ENCODE measurements at regions not wholly inside any gene's neighbourhood (a gene's known extent, or its start where the extent isn't known, plus 50 kb on each side); places are given as distances from the start of the nearest gene placed in this dataset.

- TF ChIP-seq GATA2 (IDR thresholded peaks at IDR 0.05; ENCODE audit: low read depth, low read length) (no peak), GATA3 (IDR thresholded peaks at IDR 0.05; ENCODE audit: low read depth, low read length) (no peak)
Measured at GRCh38 chr4:58935332-58935731, 1825.1 kb upstream of the IGFBP7 start.

- TF ChIP-seq GATA3 (IDR thresholded peaks at IDR 0.05; ENCODE audit: low read depth, low read length), result no peak
- no peak for TF ChIP-seq GATA2 (IDR thresholded peaks at IDR 0.05; ENCODE audit: low read depth, low read length)
Measured at GRCh38 chr4:58936436-58936835, 1826.3 kb upstream of the IGFBP7 start.

- TF ChIP-seq GATA3 (IDR thresholded peaks at IDR 0.05; ENCODE audit: low read depth, low read length) (no peak), GATA2 (IDR thresholded peaks at IDR 0.05; ENCODE audit: low read depth, low read length) (no peak)
Measured at GRCh38 chr4:58940167-58940566, 1830.0 kb upstream of the IGFBP7 start.

GRCh38 chr4:58941286-58941685 lies 1831.1 kb upstream of the IGFBP7 start:
- no peak for TF ChIP-seq GATA3 (IDR thresholded peaks at IDR 0.05; ENCODE audit: low read depth, low read length)
- TF ChIP-seq GATA2 (IDR thresholded peaks at IDR 0.05; ENCODE audit: low read depth, low read length), result no peak

- TF ChIP-seq GATA3 (IDR thresholded peaks at IDR 0.05; ENCODE audit: low read depth, low read length), result no peak
- TF ChIP-seq GATA2 (IDR thresholded peaks at IDR 0.05; ENCODE audit: low read depth, low read length), result no peak
Measured at GRCh38 chr4:58953575-58953974, 1843.4 kb upstream of the IGFBP7 start.

GRCh38 chr4:58957711-58958110 lies 1847.5 kb upstream of the IGFBP7 start:
- TF ChIP-seq GATA3 (IDR thresholded peaks at IDR 0.05; ENCODE audit: low read depth, low read length), result no peak

GRCh38 chr4:58961283-58961682 lies 1851.1 kb upstream of the IGFBP7 start:
- TF ChIP-seq GATA2 (IDR thresholded peaks at IDR 0.05; ENCODE audit: low read depth, low read length) (no peak), GATA3 (IDR thresholded peaks at IDR 0.05; ENCODE audit: low read depth, low read length) (no peak)

- TF ChIP-seq GATA3 (IDR thresholded peaks at IDR 0.05; ENCODE audit: low read depth, low read length), result no peak
- TF ChIP-seq GATA2 (IDR thresholded peaks at IDR 0.05; ENCODE audit: low read depth, low read length), result no peak
Measured at GRCh38 chr4:58961925-58962324, 1851.7 kb upstream of the IGFBP7 start.

GRCh38 chr4:58962424-58962823 lies 1852.2 kb upstream of the IGFBP7 start:
- TF ChIP-seq GATA2 (IDR thresholded peaks at IDR 0.05; ENCODE audit: low read depth, low read length) (no peak), GATA3 (IDR thresholded peaks at IDR 0.05; ENCODE audit: low read depth, low read length) (no peak)

- TF ChIP-seq GATA2 (IDR thresholded peaks at IDR 0.05; ENCODE audit: low read depth, low read length) (no peak), GATA3 (IDR thresholded peaks at IDR 0.05; ENCODE audit: low read depth, low read length) (no peak)
Measured at GRCh38 chr4:58981828-58982227, 1871.6 kb upstream of the IGFBP7 start.

- TF ChIP-seq GATA2 (IDR thresholded peaks at IDR 0.05; ENCODE audit: low read depth, low read length) (no peak), GATA3 (IDR thresholded peaks at IDR 0.05; ENCODE audit: low read depth, low read length) (no peak)
Measured at GRCh38 chr4:58983887-58984286, 1873.7 kb upstream of the IGFBP7 start.

GRCh38 chr4:59002148-59002547 lies 1892.0 kb upstream of the IGFBP7 start:
- no peak for TF ChIP-seq GATA2 (IDR thresholded peaks at IDR 0.05; ENCODE audit: low read depth, low read length)
- TF ChIP-seq GATA3 (IDR thresholded peaks at IDR 0.05; ENCODE audit: low read depth, low read length), result no peak

GRCh38 chr4:59024257-59024656 lies 1914.1 kb upstream of the IGFBP7 start:
- TF ChIP-seq GATA2 (IDR thresholded peaks at IDR 0.05; ENCODE audit: low read depth, low read length) (no peak), GATA3 (IDR thresholded peaks at IDR 0.05; ENCODE audit: low read depth, low read length) (no peak)

- TF ChIP-seq GATA3 (IDR thresholded peaks at IDR 0.05; ENCODE audit: low read depth, low read length), result no peak
- no peak for TF ChIP-seq GATA2 (IDR thresholded peaks at IDR 0.05; ENCODE audit: low read depth, low read length)
Measured at GRCh38 chr4:59037812-59038211, 1927.6 kb upstream of the IGFBP7 start.

GRCh38 chr4:59039046-59039445 lies 1928.9 kb upstream of the IGFBP7 start:
- TF ChIP-seq GATA2 (IDR thresholded peaks at IDR 0.05; ENCODE audit: low read depth, low read length), result no peak
- no peak for TF ChIP-seq GATA3 (IDR thresholded peaks at IDR 0.05; ENCODE audit: low read depth, low read length)

GRCh38 chr4:59044286-59044900 lies 1934.2 kb upstream of the IGFBP7 start:
- TF ChIP-seq GATA2 (IDR thresholded peaks at IDR 0.05; ENCODE audit: low read depth, low read length) (no peak), GATA3 (IDR thresholded peaks at IDR 0.05; ENCODE audit: low read depth, low read length) (no peak)
